Activated naive CD4-positive, alpha-beta T cell treated with anti-CD3 and anti-CD28 coated beads, Interleukin-2, amount 10 ng/mL, durations not matched to agents 7 days and 5 days (primary cell): ENCODE measurements at regions not wholly inside any gene's neighbourhood (a gene's known extent, or its start where the extent isn't known, plus 50 kb on each side); places are given as distances from the start of the nearest gene placed in this dataset.

ENCODE experiments used
- CTCF ChIA-PET: fragments of 350-600 bp; sonication (Branson Sonifier 250); formaldehyde crosslinking; loops from one replicate; lab custom pipeline; 2021; ENCODE audit warnings: antibody characterized with exemption; lab: Charles Lee
- DNase-seq: peaks from one replicate; pipeline ENCODE4 v3.0.0-alpha.2; 2020
- H3K27ac Mint-ChIP-seq: one replicate; pipeline ENCODE4 v1.8.0; 2021; ENCODE audit warnings: mild to moderate bottlenecking, moderate library complexity, mixed read lengths
- H3K27me3 Mint-ChIP-seq: one replicate; pipeline ENCODE4 v1.8.0; 2021; ENCODE audit warnings: mild to moderate bottlenecking, mixed read lengths
- H3K36me3 Mint-ChIP-seq: one replicate; pipeline ENCODE4 v1.8.0; 2021; ENCODE audit warnings: mixed read lengths
- H3K4me1 Mint-ChIP-seq: one replicate; pipeline ENCODE4 v1.8.0; 2021; ENCODE audit warnings: mixed read lengths
- H3K4me3 Mint-ChIP-seq: one replicate; pipeline ENCODE4 v1.8.0; 2021; ENCODE audit warnings: mild to moderate bottlenecking, moderate library complexity, mixed read lengths
- H3K9me3 Mint-ChIP-seq: one replicate; pipeline ENCODE4 v1.8.0; 2021; ENCODE audit warnings: mixed read lengths

DNA sequence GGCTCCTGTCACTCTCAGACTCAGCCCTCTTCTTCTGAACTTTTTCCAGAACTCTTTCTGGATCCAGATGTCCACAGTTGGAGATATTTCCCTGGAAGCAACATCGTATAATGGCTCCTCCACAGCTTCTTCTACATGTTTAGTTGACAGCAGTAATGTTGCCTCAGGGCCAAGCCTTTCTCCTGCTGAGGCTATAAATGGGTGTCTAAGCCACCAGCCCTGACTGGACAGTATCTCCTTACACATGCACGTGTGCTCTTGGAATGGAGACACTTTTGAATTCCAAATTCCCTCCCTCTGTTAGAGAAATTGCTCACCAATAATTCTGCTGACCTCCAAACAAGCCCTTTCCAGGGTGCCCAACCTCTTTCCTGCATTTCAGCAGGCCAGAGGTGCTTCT is 156.2 kb upstream of the PIK3C3 start:
- DNase-seq: no peak
- Mint-ChIP-seq H3K27ac (no peak overlapping the region), H3K9me3 (no peaks in the 10 kb centered on the region)

DNA sequence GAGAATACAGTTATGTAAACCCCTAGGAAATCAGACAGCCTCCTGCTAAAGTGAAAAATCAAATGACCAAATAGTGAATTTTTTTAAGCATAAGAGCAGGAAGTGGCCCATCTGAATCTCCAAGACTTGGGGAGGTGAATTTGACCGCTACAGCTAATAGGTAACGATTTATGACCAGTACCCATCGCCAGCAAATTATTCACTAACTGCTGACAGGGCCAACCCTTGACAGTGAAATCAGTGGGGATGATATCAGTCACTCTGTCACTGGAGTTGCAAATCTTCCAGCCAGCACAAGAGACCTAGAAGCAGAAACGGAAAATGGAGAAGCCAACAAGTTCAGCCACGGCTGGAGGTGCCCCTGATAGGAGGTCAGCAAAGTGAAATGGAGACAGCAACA is 164.3 kb upstream of the PIK3C3 start:
- CTCF ChIA-PET: no interaction called here
- H3K9me3 Mint-ChIP-seq: no peaks in the 10 kb centered on the region
- no peaks in the 10 kb centered on the region for H3K4me1 Mint-ChIP-seq

More for the DNA sequence above, 156.2 kb upstream of the PIK3C3 start:
- no peaks in the 10 kb centered on the region for H3K27me3 Mint-ChIP-seq
- CTCF ChIA-PET: no interaction called here
- H3K36me3 Mint-ChIP-seq: no peaks in the 10 kb centered on the region
- no peaks in the 10 kb centered on the region for H3K4me1 Mint-ChIP-seq
- H3K4me3 Mint-ChIP-seq: no peak overlapping the region

DNA sequence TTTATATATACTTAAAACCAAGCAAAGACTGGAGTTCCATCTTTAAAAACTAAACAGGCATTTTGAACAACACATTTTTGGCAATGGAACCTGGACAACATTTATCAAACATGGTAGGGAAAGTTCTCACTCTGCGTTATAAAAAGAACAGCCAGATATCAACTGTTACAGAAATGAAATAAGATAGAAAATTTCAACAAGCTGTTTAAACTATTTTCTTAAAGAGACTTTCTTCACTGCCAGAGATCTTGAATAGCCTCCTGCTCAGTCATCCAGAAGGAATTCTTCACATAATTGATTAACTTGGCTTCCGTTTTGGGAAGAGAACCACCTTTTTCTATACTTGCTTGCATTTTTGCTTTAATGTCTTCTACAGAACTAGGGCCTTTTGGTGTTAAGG is 166.0 kb upstream of the PIK3C3 start:
- Mint-ChIP-seq H3K36me3 (no peaks in the 10 kb centered on the region), H3K27me3 (no peaks in the 10 kb centered on the region), H3K4me1 (no peaks in the 10 kb centered on the region), H3K27ac (no peak overlapping the region), H3K9me3 (no peaks in the 10 kb centered on the region), H3K4me3 (no peak overlapping the region)
- DNase-seq: no peak
- CTCF ChIA-PET: no interaction called here

More for the DNA sequence above, 164.3 kb upstream of the PIK3C3 start:
- H3K27me3 Mint-ChIP-seq: no peaks in the 10 kb centered on the region
- H3K4me3 Mint-ChIP-seq: no peak overlapping the region
- no peak for DNase-seq
- no peaks in the 10 kb centered on the region for H3K36me3 Mint-ChIP-seq
- no peak overlapping the region for H3K27ac Mint-ChIP-seq

DNA sequence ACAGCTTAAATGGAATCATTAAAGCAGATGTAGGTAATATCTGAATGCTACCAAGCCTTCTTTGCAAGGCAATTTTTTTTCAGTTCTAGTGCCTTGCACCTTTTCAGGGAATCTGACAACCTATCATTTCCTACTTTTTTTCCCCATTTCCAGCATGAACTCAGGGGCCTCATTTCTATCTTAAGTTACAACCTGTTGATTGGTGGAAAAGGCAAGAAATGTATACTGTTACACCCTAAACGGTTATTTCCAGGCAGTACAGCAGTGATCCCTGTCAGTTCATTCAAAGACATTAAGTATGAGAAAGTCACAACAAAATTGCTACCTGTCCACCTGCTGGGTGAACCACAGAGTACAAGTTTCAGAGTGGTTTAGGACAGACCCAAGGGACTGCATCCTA is 171.2 kb upstream of the PIK3C3 start:
- Mint-ChIP-seq H3K27me3 (no peaks in the 10 kb centered on the region), H3K27ac (no peak overlapping the region), H3K9me3 (no peaks in the 10 kb centered on the region), H3K4me3 (no peak overlapping the region), H3K36me3 (no peaks in the 10 kb centered on the region), H3K4me1 (no peaks in the 10 kb centered on the region)
- CTCF ChIA-PET: no interaction called here
- no peak for DNase-seq

DNA sequence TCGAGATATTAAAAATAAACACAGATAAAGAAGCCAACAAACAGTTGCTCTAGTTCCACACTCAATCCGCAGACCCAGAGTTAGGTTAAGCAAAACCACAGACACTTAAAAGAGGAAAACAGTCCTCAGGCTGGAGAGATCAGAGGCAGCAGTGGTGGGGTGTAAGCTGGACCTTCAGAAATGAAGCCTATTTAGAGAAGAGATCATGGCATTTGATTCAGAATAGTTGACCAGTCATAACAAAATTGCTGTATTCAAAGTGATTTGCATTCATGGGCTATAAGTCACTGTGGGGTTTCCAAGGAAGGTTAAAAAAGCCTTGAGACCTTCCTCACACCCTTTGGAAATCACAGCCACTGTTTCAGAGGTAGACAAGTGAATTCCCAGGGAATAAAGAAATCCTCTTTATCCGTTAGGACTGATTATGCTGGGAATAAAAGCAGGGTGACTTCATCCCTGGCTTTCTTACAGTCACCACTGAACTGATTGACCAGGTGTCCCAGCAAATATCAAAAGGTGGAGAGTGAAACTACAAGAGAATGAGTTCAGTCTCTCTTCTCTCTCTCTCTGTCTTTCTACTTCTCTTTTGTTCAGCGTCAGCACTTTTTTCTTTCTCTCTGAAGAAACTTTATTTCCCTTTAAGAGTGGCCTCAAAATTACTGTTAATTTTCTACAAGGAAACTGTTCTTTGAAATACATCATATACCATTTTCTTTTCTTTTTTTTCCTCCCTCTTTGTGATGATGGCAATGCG is 171.8 kb upstream of the PIK3C3 start:
- Mint-ChIP-seq H3K27me3 (no peaks in the 10 kb centered on the region), H3K27ac (no peak overlapping the region), H3K4me1 (no peaks in the 10 kb centered on the region), H3K9me3 (no peaks in the 10 kb centered on the region), H3K4me3 (no peak overlapping the region), H3K36me3 (no peaks in the 10 kb centered on the region)
- CTCF ChIA-PET: no interaction called here
- DNase-seq: no peak

DNA sequence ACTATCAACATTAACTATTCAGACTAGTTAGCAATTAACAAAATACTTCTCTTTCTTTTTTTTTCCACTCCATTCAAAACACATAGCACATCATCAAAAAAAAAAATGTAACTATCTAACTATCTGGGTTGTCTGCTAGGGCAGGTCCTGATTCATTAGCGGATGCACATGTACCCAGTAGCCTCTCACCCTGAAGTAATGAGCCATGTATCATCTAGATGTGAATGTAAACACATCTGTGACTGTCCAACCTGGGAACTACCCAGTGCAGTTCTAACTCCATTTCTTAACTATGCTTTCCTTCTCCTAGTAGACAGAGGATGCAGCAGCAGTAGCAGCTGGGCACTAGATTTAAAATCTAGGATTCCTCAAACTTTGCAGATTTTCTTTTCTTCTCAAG is 183.1 kb upstream of the PIK3C3 start:
- CTCF ChIA-PET: no interaction called here
- H3K9me3 Mint-ChIP-seq: no peaks in the 10 kb centered on the region
- no peak for DNase-seq
- H3K27ac Mint-ChIP-seq: no peak overlapping the region
- H3K27me3 Mint-ChIP-seq: no peaks in the 10 kb centered on the region
- H3K36me3 Mint-ChIP-seq: no peaks in the 10 kb centered on the region
- no peaks in the 10 kb centered on the region for H3K4me1 Mint-ChIP-seq
- no peak overlapping the region for H3K4me3 Mint-ChIP-seq

DNA sequence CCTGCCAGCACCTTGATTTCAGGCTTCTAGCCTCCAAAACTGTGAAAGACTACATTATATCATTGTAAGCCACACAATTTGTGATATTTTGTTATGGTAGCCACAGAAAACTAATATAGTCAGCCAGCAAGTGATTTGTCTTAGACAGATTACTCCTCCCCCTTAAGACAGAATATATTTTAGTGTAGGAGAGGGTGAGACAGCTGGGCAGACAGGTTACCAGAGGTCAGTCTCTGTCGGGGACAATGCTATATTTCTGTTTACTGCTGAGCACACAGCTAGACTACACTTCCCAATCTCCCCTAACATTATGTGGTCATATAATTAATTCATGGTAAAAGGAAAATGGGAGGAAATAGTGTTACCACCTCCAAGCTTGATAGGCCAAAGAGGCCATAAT is 185.8 kb upstream of the PIK3C3 start:
- Mint-ChIP-seq H3K4me3 (no peak overlapping the region), H3K36me3 (no peaks in the 10 kb centered on the region), H3K4me1 (no peaks in the 10 kb centered on the region), H3K27me3 (no peaks in the 10 kb centered on the region), H3K9me3 (no peaks in the 10 kb centered on the region), H3K27ac (no peak overlapping the region)
- no peak for DNase-seq
- CTCF ChIA-PET: no interaction called here

DNA sequence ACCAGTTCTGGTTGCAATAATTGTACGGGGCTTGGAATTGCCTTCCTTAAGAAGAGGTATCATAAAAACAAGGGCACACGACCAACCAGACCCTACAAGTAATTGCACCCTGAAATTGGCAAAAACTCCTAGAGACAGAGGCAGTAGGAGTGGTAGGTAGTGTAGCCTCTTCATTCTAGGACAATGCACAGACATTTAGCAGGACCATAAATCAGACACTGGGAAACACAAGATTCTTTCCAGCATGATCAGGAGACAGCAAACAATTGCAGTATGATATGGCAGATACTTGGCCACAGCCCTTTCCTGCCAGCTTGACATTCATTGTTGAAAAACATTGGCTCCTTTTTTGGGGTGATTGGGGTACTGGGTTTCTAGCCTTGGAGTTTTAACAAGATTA is 186.6 kb upstream of the PIK3C3 start:
- DNase-seq: no peak
- H3K4me1 Mint-ChIP-seq: no peaks in the 10 kb centered on the region
- H3K36me3 Mint-ChIP-seq: no peaks in the 10 kb centered on the region
- H3K27ac Mint-ChIP-seq: no peak overlapping the region
- H3K27me3 Mint-ChIP-seq: no peaks in the 10 kb centered on the region
- H3K4me3 Mint-ChIP-seq: no peak overlapping the region
- CTCF ChIA-PET: no interaction called here
- H3K9me3 Mint-ChIP-seq: no peaks in the 10 kb centered on the region

DNA sequence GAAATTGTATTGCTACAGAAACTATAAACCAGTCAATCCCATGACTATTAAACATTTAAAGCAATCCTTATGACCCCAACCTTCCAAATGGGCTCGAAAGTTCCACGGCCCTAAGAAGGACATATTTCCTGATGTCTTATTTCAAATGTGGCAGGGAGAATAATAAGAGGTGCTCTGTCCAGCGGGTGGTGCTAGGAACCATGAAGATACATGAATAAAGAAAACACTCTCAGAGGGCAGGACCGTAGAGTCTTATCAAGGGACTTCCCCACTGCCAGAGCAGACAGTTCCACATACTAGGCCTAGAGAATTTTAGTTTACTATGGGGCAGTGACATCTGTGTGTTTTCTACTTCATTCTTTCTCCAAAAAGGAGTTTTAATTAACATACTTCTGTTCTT is 187.1 kb upstream of the PIK3C3 start:
- Mint-ChIP-seq H3K27me3 (no peaks in the 10 kb centered on the region), H3K36me3 (no peaks in the 10 kb centered on the region), H3K4me1 (no peaks in the 10 kb centered on the region), H3K9me3 (no peaks in the 10 kb centered on the region), H3K4me3 (no peak overlapping the region), H3K27ac (no peak overlapping the region)
- CTCF ChIA-PET: no interaction called here
- no peak for DNase-seq

DNA sequence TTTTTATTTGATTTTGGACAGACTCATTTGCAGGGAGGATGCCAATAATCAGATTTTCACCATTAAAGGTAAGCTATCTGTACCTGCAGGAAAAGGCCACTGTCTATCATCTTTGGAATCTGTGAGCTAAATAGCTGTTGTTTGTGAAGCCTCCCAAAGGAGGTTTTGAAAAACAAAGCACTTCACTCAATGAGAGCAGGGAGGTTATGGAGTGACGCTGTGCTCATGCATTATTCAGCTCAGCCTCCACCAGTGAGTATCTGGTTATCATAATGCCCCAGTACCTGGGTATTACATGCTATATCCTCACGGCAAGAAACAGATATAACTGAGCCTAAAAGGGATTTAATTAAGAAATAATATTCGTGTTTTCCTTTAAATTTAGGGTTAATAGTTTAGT is 189.6 kb upstream of the PIK3C3 start:
- H3K27me3 Mint-ChIP-seq: no peaks in the 10 kb centered on the region
- CTCF ChIA-PET: no interaction called here
- no peak for DNase-seq
- H3K9me3 Mint-ChIP-seq: no peaks in the 10 kb centered on the region
- H3K4me1 Mint-ChIP-seq: no peaks in the 10 kb centered on the region
- no peaks in the 10 kb centered on the region for H3K36me3 Mint-ChIP-seq
- no peak overlapping the region for H3K27ac Mint-ChIP-seq
- H3K4me3 Mint-ChIP-seq: no peak overlapping the region

DNA sequence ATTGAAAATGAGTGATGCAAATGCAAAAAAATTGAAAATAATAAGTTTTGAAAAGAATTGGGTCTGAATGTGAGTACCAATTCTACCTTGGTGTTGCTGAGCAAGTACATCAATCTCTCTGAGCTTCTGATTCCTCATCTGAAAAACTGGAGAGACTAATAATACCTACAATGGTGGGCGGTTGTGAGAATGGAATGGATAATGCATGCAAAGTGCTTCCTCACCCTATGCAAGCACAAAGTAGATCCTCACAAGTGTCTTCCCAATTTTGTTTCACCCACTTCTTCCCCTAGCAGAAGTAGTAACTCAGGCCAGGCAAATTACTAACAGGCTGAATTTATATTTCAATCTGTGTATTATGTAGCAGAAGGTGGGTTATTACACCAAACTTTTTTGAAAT is 191.7 kb upstream of the PIK3C3 start:
- H3K36me3 Mint-ChIP-seq: no peaks in the 10 kb centered on the region
- H3K27ac Mint-ChIP-seq: no peak overlapping the region
- H3K27me3 Mint-ChIP-seq: no peaks in the 10 kb centered on the region
- H3K9me3 Mint-ChIP-seq: no peaks in the 10 kb centered on the region
- no peak overlapping the region for H3K4me3 Mint-ChIP-seq
- no peak for DNase-seq
- CTCF ChIA-PET: no interaction called here
- H3K4me1 Mint-ChIP-seq: no peaks in the 10 kb centered on the region

DNA sequence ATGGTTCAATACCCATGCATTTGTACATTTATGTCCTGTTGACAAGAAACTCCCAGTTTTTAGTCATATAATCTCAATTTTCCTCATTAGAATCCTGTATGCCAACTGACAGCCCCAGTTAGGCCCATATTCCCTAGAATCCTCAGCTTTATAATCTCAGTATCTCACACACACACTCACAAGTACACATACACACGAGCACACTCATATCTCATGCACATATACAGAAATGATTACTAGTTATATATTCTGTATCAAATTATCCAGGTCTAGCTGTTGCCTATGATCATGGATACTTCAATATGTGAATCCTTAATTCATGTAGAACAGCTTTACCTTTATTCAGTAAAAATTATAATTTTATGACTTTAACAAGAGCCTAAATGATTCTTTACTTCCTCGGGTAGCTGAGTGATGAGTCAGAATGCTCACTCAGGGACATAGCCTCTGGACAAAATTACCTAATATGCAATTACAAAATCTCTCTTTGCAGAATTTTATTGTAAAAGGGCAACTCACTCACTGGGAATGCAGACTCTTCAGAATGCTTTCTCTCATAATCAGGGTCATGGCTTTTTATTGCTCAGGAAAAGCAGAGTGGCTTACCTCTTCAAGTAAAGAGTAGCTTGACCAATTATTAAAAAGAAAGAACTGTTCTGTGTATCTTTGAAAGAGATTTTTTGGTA is 193.6 kb upstream of the PIK3C3 start:
- CTCF ChIA-PET: interaction anchor here (0.7 kb wide), 1 partner anchor 11 kb away, joined by 3 read pairs; no protein-coding TSS in a partner anchor
- no peaks in the 10 kb centered on the region for H3K27me3 Mint-ChIP-seq
- no peak for DNase-seq
- H3K9me3 Mint-ChIP-seq: no peaks in the 10 kb centered on the region
- no peak overlapping the region for H3K4me3 Mint-ChIP-seq
- no peaks in the 10 kb centered on the region for H3K36me3 Mint-ChIP-seq
- no peak overlapping the region for H3K27ac Mint-ChIP-seq
- H3K4me1 Mint-ChIP-seq: no peaks in the 10 kb centered on the region

DNA sequence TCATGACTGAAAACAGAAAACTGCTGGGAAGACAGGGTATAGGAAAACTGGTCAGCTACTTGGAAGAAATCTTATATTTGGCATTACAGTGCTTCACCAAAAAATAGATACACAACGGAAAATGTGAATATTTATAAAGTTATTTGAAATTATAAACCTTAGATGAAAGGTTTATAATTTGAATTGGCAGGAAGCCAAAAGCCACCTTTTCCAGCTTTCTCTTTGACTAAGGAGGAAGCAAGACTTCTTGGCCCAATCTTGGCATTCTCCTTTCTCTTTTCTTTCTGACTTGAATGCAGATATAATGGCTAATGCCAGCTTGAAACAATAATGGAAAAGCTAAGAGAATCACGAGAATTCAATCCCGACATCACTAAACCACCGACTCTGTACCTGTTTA is 196.5 kb upstream of the PIK3C3 start:
- H3K27me3 Mint-ChIP-seq: no peaks in the 10 kb centered on the region
- no peak overlapping the region for H3K27ac Mint-ChIP-seq

DNA sequence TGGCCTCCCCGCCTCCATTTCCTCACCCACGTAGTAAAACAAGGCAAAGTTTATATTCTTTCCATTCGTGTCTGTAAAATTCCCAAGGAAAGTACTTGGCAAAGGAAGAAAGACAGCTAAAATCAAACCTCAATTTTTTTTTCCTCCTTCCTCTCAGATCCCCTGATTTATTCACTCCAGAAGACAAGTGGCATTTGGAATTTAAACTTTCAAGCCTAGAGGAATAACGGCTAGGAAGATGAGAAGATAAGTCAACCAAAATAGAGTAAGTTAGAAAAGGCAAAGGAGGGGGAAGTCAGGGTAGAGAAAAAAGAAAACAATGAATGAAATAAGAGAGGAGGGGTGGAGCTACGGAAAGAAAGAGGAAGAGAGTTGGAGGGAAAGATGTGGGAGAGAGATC is 198.9 kb upstream of the PIK3C3 start:
- Mint-ChIP-seq H3K27ac (no peak overlapping the region), H3K36me3 (no peaks in the 10 kb centered on the region), H3K4me1 (no peaks in the 10 kb centered on the region), H3K9me3 (no peaks in the 10 kb centered on the region), H3K4me3 (no peak overlapping the region), H3K27me3 (no peaks in the 10 kb centered on the region)
- no peak for DNase-seq
- CTCF ChIA-PET: no interaction called here

More for the DNA sequence above, 196.5 kb upstream of the PIK3C3 start:
- no peak overlapping the region for H3K4me3 Mint-ChIP-seq
- no peaks in the 10 kb centered on the region for H3K9me3 Mint-ChIP-seq
- CTCF ChIA-PET: no interaction called here
- H3K4me1 Mint-ChIP-seq: no peaks in the 10 kb centered on the region
- no peak for DNase-seq
- H3K36me3 Mint-ChIP-seq: no peaks in the 10 kb centered on the region

DNA sequence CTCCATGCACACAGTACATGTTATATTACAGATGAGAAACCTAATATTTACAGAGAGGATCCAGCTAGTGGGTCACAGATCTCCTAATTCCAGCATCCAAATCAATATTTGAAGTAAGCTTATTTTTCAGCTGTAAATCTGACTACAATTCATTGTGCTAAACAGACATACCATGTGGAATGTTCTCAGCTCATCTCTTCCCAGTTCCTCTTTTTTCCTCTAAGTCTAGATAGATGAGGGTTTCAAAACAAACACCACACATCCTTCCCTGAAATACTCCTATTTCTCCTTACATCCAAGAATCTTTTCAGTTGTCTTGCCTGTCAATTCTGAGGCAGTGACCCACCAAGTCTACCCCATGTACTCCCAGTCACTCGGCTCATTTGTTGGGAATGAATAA is 200.7 kb upstream of the PIK3C3 start:
- H3K27ac Mint-ChIP-seq: no peak overlapping the region
- H3K4me3 Mint-ChIP-seq: no peak overlapping the region
- H3K36me3 Mint-ChIP-seq: no peaks in the 10 kb centered on the region
- no peak for DNase-seq
- CTCF ChIA-PET: no interaction called here
- H3K27me3 Mint-ChIP-seq: no peaks in the 10 kb centered on the region
- H3K4me1 Mint-ChIP-seq: no peaks in the 10 kb centered on the region
- H3K9me3 Mint-ChIP-seq: no peaks in the 10 kb centered on the region
